T-helper 1 cell (primary cell): ENCODE measurements at regions not wholly inside any gene's neighbourhood (a gene's known extent, or its start where the extent isn't known, plus 50 kb on each side); places are given as distances from the start of the nearest gene placed in this dataset.

Source experiments
- DNase-seq, 5 donors: peaks; one replicate each; pipeline ENCODE4 v3.0.0-alpha.2; 2012 to 2020

DNA sequence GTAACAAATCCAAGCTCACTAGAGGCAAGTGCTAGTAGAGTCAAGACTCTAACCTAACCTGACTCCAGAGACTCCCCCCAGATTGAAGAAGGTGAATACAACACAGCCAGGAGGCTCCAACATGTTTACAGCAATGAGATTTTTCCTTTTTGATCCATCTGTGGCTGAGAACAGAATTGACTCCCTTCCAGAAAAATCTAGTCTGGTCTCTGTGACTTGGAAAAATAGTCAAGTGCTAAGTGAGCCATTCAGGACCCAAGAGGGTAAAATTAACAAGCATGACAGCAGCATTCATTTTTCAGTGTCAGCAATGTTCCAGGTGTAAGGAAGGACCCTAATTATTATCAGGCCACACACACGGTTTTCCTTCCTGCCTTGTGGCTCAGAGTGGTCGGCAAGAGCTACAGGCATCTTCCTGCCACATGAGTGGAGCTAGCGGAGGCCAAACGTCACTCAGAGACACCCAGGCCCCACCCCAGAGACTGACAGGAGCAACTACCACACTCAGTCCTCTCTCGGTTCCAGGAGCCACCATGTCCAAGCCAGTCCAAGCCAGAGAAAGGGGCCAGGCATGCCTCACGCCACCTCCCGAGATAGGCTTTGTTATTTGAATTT lies 395.1 kb downstream of the FOXO1 start:
- DNase-seq: no peak

DNA sequence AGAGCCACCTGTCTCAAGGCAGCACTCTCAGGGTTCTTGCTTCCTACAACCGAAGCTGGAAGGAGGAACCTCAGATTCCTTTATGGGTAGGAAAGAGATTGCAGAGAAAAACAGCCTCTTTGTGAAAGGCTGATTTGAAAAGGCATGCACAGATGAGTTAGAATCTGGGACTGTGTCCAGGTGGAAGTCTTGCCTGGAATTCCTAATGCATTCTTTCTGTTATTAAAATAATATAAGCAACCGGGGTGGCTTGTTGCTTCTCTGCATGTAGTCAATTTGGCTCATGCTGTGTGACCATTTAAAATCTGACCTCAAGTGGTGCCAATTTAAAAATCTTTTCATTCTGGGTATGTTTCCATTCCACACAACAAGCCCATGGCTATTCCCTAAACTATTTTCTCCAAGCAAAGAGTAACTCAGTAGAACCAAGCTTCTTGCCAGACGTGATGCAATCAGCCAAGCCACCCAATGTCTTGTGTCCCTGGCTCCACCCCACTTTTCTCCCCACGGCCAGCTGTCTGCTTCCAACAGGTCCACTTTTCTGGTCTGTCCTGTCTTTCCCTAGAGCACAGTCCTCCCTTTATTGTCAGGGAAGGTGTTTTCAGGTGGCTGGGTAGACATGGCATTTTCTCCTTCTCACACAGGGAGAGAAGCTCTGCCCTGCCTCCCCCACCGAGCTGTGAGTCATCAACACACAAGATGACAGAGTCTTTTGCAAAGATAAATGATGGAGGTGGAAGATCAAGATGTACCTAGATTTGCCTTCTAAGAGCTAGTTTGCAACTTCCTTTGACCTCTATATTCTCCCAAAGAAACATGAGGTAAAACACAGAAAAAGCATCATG lies 394.3 kb downstream of the FOXO1 start:
- DNase-seq: no peak

DNA sequence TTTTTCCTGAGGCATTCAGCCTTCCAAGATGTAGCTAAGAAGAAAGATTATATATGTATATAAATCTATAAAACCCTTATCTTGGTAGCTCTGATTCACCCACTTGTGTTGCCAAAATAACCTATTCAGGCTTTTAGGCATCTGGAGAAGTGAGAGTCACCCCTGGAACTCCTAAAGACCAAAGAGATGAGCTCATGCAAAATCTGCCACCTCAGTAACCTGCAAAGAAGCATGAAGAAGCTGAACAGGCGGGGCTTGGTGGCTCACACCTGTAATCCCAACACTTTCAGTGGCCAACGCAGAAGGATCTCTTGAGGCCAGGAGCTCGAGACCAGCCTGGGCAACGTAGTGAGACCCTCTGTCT lies 393.7 kb downstream of the FOXO1 start:
- DNase-seq: no peak

DNA sequence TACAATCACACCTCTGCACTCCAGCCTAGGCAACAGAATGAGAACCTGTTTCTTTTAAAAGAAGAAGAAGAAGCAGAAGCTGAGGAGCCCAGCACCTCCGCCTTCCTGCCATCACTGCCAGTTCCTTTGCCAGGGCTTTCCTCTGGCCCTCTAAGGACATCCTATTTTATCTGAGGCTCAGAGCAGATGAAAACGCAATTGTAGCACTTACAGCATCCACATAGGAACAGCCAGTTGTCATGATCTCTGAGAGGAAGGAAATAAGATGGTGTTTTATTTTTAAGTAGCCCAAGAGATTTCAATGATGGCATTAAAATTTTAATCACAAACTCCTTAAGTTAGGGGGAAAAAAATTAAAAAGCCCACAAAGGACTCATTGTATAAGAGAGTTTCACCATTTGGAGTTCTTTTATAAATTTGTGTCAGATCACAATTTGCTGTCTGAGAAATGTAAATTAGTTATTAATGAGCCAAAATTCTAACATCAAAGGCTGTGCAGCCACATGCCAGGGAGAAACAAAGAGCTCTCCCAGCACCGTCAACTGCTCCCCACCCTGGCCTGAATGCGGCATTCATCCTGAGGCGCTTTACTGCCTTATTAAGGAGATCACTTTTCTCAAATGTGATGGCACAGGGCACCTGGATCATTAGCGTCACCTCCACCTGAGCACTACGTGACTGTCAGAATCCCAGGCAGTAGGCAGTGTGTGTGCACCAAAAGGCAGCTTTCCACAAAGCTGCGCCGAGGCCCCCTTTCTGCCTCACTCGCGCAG lies 393.0 kb downstream of the FOXO1 start:
- no peak for DNase-seq

DNA sequence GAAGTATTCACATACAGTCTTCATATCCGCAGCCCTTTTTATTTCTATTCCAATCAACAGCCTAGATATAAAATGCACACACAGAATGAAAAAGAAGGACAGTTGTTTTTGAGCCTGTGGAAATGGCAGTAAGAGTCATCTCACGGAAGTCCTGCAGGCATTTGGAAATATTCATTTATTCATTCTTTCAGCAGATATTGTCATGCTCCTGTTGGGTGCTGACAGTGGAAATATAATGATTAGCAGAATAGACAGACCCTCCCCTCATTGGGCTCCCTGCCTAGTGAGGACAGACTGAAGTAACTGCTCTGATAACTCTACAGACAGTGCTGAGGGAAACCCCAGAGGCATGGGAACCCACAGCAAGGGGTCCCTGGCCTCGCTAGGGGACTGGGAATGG lies 392.3 kb downstream of the FOXO1 start:
- DNase-seq: no peak

DNA sequence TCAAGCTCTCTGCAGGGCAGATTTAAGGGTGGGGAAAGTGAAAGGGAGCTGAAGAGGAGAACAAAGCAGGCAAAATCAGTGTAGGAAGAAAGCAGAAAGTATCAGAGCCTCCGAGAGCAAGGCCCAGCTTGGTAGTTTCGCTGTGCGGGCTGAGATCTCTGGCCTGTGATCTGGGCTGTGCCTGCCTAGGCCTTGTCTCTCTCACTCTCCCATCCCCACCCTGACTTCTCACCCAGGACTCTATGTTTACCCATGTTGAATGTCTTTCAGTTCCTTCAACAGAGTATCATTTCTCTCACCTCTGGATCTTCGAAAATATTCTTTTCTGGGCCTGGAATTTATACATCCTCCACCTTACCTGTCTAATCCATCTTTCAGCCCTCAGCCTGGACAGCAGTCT lies 391.3 kb downstream of the FOXO1 start:
- DNase-seq: no peak

DNA sequence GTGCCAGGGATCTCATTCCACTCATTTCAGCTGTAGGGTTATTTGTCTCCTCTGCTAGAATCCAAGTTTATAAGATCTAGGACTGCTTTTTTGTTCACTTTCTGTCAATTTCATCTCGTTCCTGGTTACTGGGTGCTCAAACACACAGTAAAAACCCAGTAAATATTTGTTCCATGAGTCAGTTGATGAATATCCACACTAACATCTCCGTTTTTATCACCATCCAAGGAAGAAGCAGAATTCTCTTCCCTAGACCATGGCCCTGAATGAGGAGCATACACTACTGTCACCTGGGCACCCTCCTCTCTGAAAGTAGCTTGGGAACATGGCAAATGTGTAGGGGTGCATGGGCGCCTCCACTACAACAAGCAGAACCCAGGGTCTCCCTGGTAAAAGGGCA lies 390.8 kb downstream of the FOXO1 start:
- no peak for DNase-seq

DNA sequence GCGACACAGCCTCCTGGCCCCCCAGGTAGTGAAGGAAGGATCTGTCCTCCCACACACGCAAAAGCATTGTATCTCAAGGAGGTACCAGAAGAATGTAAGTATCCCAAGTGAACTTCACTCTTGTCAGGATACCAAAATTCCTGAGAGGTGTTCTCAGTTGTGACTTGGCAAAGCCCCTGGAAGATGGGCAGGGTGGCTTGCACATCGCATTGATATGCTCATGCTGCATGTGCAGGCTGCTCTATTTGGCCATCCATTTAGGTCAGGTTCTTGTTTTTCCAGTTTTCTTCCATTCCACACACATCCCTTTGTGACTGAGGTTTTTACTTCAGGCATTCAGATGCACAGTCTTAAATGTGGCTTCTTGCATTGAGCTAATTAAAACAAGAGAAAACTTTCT lies 382.8 kb downstream of the FOXO1 start:
- DNase-seq: no peak

DNA sequence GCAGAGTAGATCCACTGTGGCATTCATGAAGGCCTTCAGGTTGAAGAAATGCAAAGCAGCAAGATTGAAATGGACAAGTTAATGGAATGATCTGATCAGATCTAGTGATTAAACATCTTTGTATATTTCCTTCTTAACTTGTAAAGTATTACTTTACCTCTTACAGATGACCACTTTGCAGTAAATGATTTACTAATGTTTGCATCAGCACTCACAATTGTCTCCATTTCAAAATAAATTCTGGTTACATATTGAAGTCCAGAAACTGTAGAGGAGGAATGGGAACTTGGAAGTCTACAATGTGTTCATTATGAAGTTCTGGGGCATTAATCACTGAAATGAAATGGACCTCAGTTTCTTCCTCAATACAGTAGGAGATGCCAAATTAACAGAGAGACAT lies 380.8 kb downstream of the FOXO1 start:
- no peak for DNase-seq

DNA sequence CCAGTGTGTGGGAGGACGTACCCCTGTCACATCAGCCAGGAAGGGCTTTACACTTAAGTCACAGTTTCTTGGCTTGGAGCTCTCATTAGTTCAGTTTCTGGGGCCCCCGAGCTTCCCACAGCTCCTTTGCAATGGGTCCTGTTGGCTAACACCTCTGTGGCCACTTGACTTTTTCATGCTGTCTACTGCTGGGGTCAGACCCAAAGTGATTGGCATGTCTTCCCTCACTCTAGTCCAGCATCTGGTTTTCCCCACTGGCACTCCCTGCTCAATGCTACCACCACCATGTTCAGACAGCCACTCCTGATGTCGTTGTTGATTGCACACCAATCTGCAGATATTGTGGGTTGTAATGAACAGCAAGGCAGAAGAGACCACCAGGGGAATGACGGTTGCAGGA lies 379.0 kb downstream of the FOXO1 start:
- no peak for DNase-seq

DNA sequence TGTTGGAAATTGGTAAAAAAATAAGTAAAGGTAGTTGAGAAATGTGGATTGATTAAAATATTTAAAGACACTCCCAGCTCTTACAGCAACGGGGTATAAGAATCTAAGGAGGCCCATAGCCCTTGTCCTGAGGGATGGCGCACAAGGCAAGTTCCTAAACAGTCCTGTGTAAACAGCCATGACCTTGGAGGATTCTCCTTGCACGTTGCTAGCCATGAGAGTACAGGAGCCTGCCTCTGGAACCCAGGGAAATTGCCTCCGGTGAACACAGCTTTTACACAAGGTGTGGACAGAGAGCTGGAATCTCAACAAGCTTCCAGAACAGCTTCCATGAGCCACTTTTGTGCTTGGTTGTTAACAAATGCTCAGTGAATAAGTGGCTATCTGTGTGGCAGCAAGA lies 378.2 kb downstream of the FOXO1 start:
- no peak for DNase-seq

DNA sequence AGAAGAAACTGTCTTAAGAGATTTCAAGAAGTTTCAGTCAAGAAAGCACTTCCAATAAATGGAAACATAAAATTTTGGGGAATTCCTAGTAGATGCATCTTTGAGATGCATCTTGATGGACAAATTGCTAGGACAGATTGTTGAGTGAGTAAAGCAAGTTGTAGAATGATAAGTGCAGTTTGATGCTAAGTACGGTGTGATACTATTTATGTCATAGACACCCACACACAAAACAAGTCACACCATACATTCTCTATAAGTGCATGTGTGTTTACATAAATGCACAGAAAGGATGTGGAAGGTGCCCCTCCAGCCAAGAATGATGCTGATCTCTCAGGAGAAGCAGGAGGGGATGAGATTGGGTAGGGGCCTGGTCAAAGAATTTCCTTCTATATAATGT lies 375.7 kb downstream of the FOXO1 start:
- no peak for DNase-seq

DNA sequence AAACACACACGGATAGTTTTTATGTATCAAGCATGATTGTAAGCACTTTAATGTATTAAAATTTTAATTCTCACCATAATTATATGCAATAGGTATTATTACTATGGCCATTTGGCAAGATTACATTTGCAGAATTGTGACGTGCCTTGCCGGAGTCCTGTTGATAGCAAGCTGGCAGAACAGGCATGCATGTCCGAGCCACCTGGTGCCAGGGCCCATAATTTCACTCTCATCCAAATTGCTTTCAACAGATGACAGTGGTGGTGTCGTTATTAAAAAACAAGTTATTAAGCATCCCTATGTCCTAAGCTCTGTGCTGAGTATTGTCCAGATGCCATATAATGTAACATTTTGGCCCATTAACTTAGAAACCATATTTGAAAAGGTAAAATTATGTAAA lies 374.3 kb downstream of the FOXO1 start:
- DNase-seq: no peak

DNA sequence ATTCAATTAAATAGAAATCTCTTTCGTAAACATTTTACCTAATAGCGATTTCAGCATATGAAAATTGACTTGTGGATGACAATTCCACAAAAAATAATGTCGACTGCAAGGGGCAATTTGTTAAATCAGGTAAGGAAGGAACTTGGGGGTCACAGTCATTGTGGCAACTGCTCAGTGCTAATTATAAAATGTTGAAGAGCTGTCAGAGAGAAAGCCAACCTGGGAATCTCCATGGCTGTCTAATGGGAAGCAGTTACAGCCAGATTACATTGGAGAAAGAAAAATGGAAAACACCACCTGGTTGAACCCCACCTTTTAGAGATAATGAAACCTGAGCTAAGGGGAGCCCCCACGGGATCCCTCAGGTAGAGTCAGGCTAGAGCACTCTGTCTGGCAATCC lies 373.9 kb downstream of the FOXO1 start:
- DNase-seq: no peak

DNA sequence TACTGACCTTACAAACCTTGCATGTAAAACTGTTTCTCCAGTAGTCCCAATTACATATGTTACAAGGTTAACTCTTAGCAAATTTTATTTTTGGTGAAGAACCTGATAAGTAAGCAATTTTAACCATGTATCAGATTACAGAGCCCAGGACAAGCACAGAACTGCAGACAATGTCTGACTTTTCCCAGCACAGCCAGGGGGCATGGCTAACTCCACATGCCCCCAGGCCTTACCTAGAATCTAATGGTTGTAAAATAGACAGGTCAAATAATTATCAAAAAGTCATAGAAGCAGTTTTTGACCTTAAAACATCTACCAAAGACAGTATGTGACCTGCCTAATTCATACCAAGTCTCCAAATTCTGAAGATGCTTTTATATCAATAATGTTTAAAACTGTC lies 364.1 kb downstream of the FOXO1 start:
- no peak for DNase-seq

DNA sequence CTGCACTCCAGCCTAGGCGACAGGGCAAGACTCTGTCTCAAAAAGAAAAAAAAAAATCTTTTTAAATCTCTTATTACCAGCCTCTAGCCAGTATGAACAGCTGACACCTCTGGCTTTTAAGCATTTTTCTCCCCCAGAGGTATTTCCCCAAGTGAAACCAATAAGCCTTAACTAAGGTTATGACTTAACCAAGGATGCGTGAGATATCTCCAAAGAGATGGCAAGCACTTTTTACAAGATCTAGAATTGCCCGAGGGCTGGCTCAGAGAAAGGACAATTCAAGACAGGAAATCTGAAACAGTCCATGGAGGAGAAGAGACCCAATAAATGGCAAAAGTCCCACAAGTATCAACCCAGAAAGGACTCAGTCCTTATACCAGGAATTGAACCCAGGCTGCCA lies 362.1 kb downstream of the FOXO1 start:
- no peak for DNase-seq

DNA sequence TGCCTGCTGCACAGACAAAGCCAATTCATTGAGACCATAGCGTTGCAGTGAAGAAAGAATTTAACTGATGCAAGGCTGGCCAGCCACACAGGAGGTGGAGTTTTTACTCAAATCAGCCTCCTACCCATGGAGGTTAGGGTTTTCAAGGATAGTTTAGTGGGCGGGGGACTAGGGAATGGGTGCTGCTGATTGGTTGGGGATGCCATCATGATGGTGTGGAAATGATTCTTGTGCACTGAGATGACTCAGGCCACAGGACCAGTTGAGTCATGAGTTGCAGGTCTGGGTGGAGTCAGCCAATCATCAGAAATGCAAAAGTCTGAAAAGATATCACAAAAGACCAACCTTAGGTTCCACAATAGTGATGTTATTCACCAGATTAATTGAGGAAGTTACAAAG lies 359.6 kb downstream of the FOXO1 start:
- peak in 1 of 5 donors; percentile 25 for DNase-seq

DNA sequence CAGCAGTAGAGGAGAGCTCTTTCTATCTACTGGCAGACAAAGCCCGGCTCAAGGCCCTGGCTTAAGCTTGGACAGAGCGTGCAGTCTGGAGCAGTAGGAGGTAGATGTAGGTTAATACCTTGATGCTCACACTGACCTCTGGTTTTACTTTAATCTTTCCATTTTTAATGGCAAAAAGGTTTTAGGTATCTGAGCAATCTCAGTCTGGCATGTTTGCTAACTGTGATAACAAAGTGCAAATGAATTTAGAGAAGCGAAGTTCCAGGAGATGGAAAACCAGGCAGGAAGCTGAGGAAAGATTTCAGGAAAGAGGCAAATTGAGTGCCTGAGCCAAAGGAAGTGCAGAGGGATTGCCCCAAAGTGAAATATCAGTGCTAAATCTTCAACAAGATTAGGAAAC lies 356.6 kb downstream of the FOXO1 start:
- DNase-seq: no peak

DNA sequence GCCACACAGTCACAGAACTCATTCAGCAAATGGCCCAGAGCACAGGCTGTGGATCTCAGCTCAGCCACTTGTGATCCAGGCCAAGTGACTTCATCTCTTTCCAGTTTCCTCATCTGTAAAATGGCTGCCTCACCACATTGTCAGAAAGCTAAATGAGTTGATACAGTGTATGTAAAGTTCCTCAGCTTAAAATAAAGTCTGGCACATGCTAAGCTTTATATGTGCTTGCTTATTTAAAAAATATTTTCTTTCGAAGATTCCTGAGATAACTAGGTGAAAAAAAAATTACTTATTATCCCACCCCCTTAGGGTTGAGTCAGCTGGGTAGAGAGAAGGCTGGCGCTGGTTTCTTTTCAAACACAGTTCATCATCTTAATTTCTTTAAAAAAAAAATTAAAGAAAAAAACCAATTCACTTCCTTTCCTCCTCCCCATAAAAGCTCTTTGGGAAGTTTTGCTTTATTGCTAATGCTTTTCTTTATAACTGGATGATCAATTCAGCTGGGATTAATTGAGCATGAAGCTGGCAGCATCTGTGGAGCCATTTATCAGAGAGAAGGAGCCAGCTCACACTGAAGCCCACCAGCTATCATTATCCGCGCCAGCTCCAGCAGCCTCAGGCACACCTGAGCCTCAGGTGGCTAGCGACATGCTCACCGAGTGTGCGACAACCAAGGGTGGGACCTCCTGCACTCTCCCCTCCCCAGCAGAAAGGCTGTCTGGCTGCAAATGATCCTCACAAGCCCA lies 354.9 kb downstream of the FOXO1 start:
- DNase-seq: no peak

DNA sequence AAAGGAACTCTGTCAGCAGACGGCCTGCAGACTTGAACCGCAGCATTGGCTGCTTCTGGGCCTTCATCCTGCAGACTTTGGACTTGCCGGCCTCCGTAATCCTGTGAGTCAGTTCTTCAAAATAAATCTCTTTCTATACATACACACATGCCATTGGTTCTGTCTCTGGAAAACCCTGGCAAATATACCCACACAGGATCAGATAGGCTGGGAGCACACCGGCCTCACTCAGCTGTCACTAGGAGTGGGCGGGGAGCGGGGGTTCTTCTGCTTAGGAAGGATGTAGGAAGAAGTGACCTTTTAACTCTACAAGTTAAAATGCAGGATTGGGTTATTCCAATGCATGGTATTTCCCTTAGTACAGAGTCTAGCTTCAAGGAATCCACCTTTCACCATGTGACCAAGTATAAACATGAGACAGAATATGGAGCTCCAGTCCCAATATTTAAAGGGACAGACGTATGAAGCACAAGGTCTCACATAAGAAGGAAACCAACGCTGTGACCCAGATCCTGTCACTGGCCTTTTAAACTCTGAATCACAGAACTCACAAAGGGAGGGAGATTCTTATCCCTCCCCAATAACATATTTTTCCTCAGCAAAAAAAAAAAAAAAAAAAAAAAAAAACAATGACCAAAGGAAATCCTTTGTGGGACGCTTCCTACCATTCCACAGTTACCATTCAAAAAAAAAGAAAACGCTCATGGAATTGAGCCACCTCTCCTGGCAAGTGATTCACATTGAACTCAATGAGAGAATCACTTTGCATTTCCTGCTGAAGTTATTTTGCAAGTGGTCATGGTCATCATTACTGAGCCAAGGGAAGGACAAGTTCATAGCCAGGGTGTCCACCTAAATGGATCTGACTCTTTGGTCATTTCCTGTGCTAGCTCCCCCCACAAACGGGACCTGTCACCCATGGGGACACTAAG lies 352.9 kb downstream of the FOXO1 start:
- DNase-seq: no peak

DNA sequence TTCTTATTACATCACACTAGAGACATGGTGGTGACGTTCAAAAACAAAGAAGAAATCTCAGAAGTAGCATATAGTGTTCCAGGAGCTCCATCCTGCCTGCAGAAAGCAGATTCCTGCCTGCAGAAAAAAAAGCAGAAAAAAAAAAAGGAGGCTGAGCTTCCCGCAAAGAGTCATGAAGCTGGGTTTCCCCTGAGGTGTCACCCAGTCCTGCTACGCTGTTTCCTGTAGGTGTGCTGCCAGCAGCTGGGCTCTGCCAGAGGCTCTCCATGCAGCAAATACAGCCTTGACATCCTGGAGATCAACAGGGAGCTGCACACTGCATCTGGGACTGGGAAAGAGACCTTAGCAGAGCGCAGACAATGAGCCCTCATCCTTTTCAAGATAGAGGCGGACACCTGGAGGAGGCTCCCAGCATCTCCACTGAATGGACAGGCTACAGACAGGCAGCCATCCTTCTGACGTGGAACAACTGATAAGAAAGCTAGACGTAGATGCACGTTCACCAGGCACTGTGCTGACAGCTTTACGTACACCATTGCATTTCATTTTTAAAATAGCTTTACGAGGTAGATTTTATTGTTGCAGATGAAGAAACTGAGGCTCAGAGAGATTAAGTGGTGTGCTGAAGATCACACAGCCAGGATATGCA lies 350.9 kb downstream of the FOXO1 start:
- peak; percentile 18 to 72 (median 34) for DNase-seq

DNA sequence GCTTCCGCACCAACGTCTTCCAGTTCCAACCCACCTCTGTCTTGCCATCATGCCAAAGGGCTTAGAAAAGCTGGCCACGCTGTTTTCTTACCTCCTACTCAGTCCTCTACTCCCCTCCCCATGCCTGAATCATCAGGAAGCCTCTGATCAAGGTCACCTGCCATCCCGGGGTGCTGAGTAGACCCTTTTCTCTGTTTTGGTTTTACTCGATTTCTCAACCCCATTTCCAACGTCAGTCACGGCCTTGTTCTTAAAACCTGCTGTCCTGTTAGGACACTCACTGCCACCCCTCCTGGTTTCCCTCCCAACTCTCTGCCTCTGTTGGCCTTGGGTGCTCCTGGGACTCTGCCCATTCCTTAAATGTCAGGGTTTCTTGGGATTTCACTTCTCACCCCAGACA lies 350.1 kb downstream of the FOXO1 start:
- no peak for DNase-seq
